ENCODE measurements at regions not wholly inside any gene's neighbourhood (a gene's known extent, or its start where the extent isn't known, plus 50 kb on each side); places are given as distances from the start of the nearest gene placed in this dataset.

- DNase-seq (ENCODE audit: low read depth, low spot score): no peak
- Histone ChIP-seq H3K9me3 (ENCODE audit: low read depth, low read length) (no peaks in the 10 kb centered on the region), H3K27ac (no peak overlapping the region), H3K4me3 (no peak overlapping the region), H3K36me3 (ENCODE audit: insufficient read depth, low read length) (no peaks in the 10 kb centered on the region), H3K9ac (ENCODE audit: insufficient read length) (no peak overlapping the region)
- TF ChIP-seq POLR2AphosphoS5 (IDR thresholded peaks at IDR 0.05; ENCODE audit: borderline replicate concordance, low read depth, low read length): no peak
- no peak for TF ChIP-seq FOXP2 (optimal IDR thresholded peaks at IDR 0.05; ENCODE audit: control extremely low read depth, extremely low read length, insufficient read depth)
- no peak for TF ChIP-seq EZH2 (IDR thresholded peaks at IDR 0.05)
These were observed 525.9 kb upstream of the TMPO start for GRCh38 chr12:97989366-97989940.

GRCh38 chr12:97994746-97995484 is 520.5 kb upstream of the TMPO start:
- H3K9me3 ChIP-seq (ENCODE audit: low read depth, low read length): no peaks in the 10 kb centered on the region
- no peak for DNase-seq (ENCODE audit: low read depth, low spot score)
- no peak overlapping the region for H3K4me3 ChIP-seq
- no peak for TF ChIP-seq POLR2AphosphoS5 (IDR thresholded peaks at IDR 0.05; ENCODE audit: borderline replicate concordance, low read depth, low read length)
- no peak for TF ChIP-seq FOXP2 (optimal IDR thresholded peaks at IDR 0.05; ENCODE audit: control extremely low read depth, extremely low read length, insufficient read depth)
- no peak for TF ChIP-seq EZH2 (IDR thresholded peaks at IDR 0.05)
- no peak overlapping the region for H3K27ac ChIP-seq
- H3K36me3 ChIP-seq (ENCODE audit: insufficient read depth, low read length): no peaks in the 10 kb centered on the region
- no peak overlapping the region for H3K9ac ChIP-seq (ENCODE audit: insufficient read length)

- no peak for TF ChIP-seq POLR2AphosphoS5 (IDR thresholded peaks at IDR 0.05; ENCODE audit: borderline replicate concordance, low read depth, low read length)
- no peak for TF ChIP-seq EZH2 (IDR thresholded peaks at IDR 0.05)
- TF ChIP-seq FOXP2 (optimal IDR thresholded peaks at IDR 0.05; ENCODE audit: control extremely low read depth, extremely low read length, insufficient read depth): no peak
- no peaks in the 10 kb centered on the region for H3K9me3 ChIP-seq (ENCODE audit: low read depth, low read length)
These were observed 519.8 kb upstream of the TMPO start for GRCh38 chr12:97995559-97995958.

GRCh38 chr12:98001430-98001829 is 514.0 kb upstream of the TMPO start:
- Histone ChIP-seq H3K4me3 (no peak overlapping the region), H3K27ac (no peak overlapping the region), H3K9ac (ENCODE audit: insufficient read length) (no peak overlapping the region), H3K36me3 (ENCODE audit: insufficient read depth, low read length) (no peaks in the 10 kb centered on the region), H3K9me3 (ENCODE audit: low read depth, low read length) (no peaks in the 10 kb centered on the region)
- TF ChIP-seq FOXP2 (optimal IDR thresholded peaks at IDR 0.05; ENCODE audit: control extremely low read depth, extremely low read length, insufficient read depth) (no peak), EZH2 (IDR thresholded peaks at IDR 0.05) (no peak), POLR2AphosphoS5 (IDR thresholded peaks at IDR 0.05; ENCODE audit: borderline replicate concordance, low read depth, low read length) (no peak)
- no peak for DNase-seq (ENCODE audit: low read depth, low spot score)

More at GRCh38 chr12:97995559-97995958, 519.8 kb upstream of the TMPO start:
- no peak overlapping the region for H3K27ac ChIP-seq
- no peak for DNase-seq (ENCODE audit: low read depth, low spot score)
- no peaks in the 10 kb centered on the region for H3K36me3 ChIP-seq (ENCODE audit: insufficient read depth, low read length)
- no peak overlapping the region for H3K4me3 ChIP-seq
- H3K9ac ChIP-seq (ENCODE audit: insufficient read length): no peak overlapping the region

GRCh38 chr12:98002887-98003493 is 512.4 kb upstream of the TMPO start:
- no peak overlapping the region for H3K27ac ChIP-seq
- no peak overlapping the region for H3K9ac ChIP-seq (ENCODE audit: insufficient read length)
- TF ChIP-seq EZH2 (IDR thresholded peaks at IDR 0.05): no peak
- H3K36me3 ChIP-seq (ENCODE audit: insufficient read depth, low read length): no peaks in the 10 kb centered on the region
- H3K9me3 ChIP-seq (ENCODE audit: low read depth, low read length): no peaks in the 10 kb centered on the region
- H3K4me3 ChIP-seq: no peak overlapping the region
- DNase-seq (ENCODE audit: low read depth, low spot score): no peak

- TF ChIP-seq EZH2 (IDR thresholded peaks at IDR 0.05): no peak
- no peak for TF ChIP-seq POLR2AphosphoS5 (IDR thresholded peaks at IDR 0.05; ENCODE audit: borderline replicate concordance, low read depth, low read length)
- TF ChIP-seq FOXP2 (optimal IDR thresholded peaks at IDR 0.05; ENCODE audit: control extremely low read depth, extremely low read length, insufficient read depth): no peak
- DNase-seq (ENCODE audit: low read depth, low spot score): no peak
- H3K36me3 ChIP-seq (ENCODE audit: insufficient read depth, low read length): no peaks in the 10 kb centered on the region
- H3K9me3 ChIP-seq (ENCODE audit: low read depth, low read length): no peaks in the 10 kb centered on the region
- H3K4me3 ChIP-seq: no peak overlapping the region
- no peak overlapping the region for H3K27ac ChIP-seq
- no peak overlapping the region for H3K9ac ChIP-seq (ENCODE audit: insufficient read length)
These were observed 507.4 kb upstream of the TMPO start for GRCh38 chr12:98007963-98008362.

GRCh38 chr12:98013560-98013959 is 501.8 kb upstream of the TMPO start:
- DNase-seq (ENCODE audit: low read depth, low spot score): no peak
- TF ChIP-seq POLR2AphosphoS5 (IDR thresholded peaks at IDR 0.05; ENCODE audit: borderline replicate concordance, low read depth, low read length): no peak
- no peak for TF ChIP-seq EZH2 (IDR thresholded peaks at IDR 0.05)
- TF ChIP-seq FOXP2 (optimal IDR thresholded peaks at IDR 0.05; ENCODE audit: control extremely low read depth, extremely low read length, insufficient read depth): no peak
- no peak overlapping the region for H3K9ac ChIP-seq (ENCODE audit: insufficient read length)
- H3K4me3 ChIP-seq: no peak overlapping the region
- no peaks in the 10 kb centered on the region for H3K36me3 ChIP-seq (ENCODE audit: insufficient read depth, low read length)
- no peak overlapping the region for H3K27ac ChIP-seq
- no peaks in the 10 kb centered on the region for H3K9me3 ChIP-seq (ENCODE audit: low read depth, low read length)

- no peaks in the 10 kb centered on the region for H3K9me3 ChIP-seq (ENCODE audit: low read depth, low read length)
- DNase-seq (ENCODE audit: low read depth, low spot score): no peak
- TF ChIP-seq POLR2AphosphoS5 (IDR thresholded peaks at IDR 0.05; ENCODE audit: borderline replicate concordance, low read depth, low read length) (no peak), EZH2 (IDR thresholded peaks at IDR 0.05) (no peak), FOXP2 (optimal IDR thresholded peaks at IDR 0.05; ENCODE audit: control extremely low read depth, extremely low read length, insufficient read depth) (no peak)
- H3K36me3 ChIP-seq (ENCODE audit: insufficient read depth, low read length): no peaks in the 10 kb centered on the region
- no peak overlapping the region for H3K9ac ChIP-seq (ENCODE audit: insufficient read length)
- no peak overlapping the region for H3K27ac ChIP-seq
- no peak overlapping the region for H3K4me3 ChIP-seq
These were observed 496.6 kb upstream of the TMPO start for GRCh38 chr12:98018836-98019235.

Measured in SK-N-MC (cell line).